Neuronal stem cell (in vitro differentiated cells): ENCODE measurements at regions not wholly inside any gene's neighbourhood (a gene's known extent, or its start where the extent isn't known, plus 50 kb on each side); places are given as distances from the start of the nearest gene placed in this dataset.
A peak's percentile ranks its signal among the peaks of the same experiment; 100 is the strongest.

ENCODE experiments used
- DNase-seq: peaks from one replicate; pipeline ENCODE4 v3.0.0-alpha.2; 2013; ENCODE audit warnings: low spot score
- H2AFZ ChIP-seq: one replicate; pipeline ENCODE4 v1.6.1; 2013; ENCODE audit warnings: mild to moderate bottlenecking, low read length, inconsistent platforms
- H2AK5ac ChIP-seq: 2 replicates; pipeline ENCODE4 v1.6.1; 2013; ENCODE audit warnings: low read depth, mild to moderate bottlenecking, inconsistent platforms, low read length, moderate library complexity, mixed read lengths
- H2BK120ac ChIP-seq: 2 replicates; pipeline ENCODE4 v1.6.1; 2013; ENCODE audit warnings: low read depth, mild to moderate bottlenecking, inconsistent platforms, low read length, moderate library complexity, mixed read lengths
- H2BK12ac ChIP-seq: one replicate; pipeline ENCODE4 v1.6.1; 2013; ENCODE audit warnings: low read length, inconsistent platforms
- H2BK15ac ChIP-seq: 2 replicates; pipeline ENCODE4 v1.6.1; 2013; ENCODE audit warnings: mild to moderate bottlenecking, low read length, inconsistent platforms, mixed read lengths
- H2BK5ac ChIP-seq: one replicate; pipeline ENCODE4 v1.6.1; 2013; ENCODE audit warnings: inconsistent platforms, mild to moderate bottlenecking, low read length, moderate library complexity
- H3K14ac ChIP-seq: one replicate; pipeline ENCODE4 v1.6.1; 2013; ENCODE audit warnings: low read length, inconsistent platforms
- H3K18ac ChIP-seq: 2 replicates; pipeline ENCODE4 v1.6.1; 2013; ENCODE audit warnings: low read length, inconsistent platforms
- H3K23ac ChIP-seq: 2 replicates; pipeline ENCODE4 v1.6.1; 2013; ENCODE audit warnings: low read depth, mild to moderate bottlenecking, mixed read lengths, low read length, inconsistent platforms; ENCODE audit not compliant: poor library complexity
- H3K27ac ChIP-seq: replicated peaks from 3 replicates; pipeline ENCODE4 v1.5.1; 2013; ENCODE audit warnings: low read length, inconsistent platforms
- H3K27me3 ChIP-seq, 3 experiments: 2 replicates each; pipeline ENCODE4 v1.6.1; 2013; ENCODE audit warnings: low read length in 3 of 3, mild to moderate bottlenecking in 2 of 3, inconsistent platforms in 1 of 3, low read depth in 1 of 3, mixed read lengths in 1 of 3, moderate library complexity in 1 of 3; ENCODE audit not compliant: control insufficient read depth in 3 of 3, insufficient read depth in 3 of 3
- H3K36me3 ChIP-seq, 2 donors: replicated peaks in 1 of 2; 2 replicates each; pipeline ENCODE4 v1.6.1; 2013; ENCODE audit warnings: low read length in 2 of 2; ENCODE audit not compliant: control insufficient read depth in 2 of 2, insufficient read depth in 2 of 2
- H3K4ac ChIP-seq: 2 replicates; pipeline ENCODE4 v1.6.1; 2013; ENCODE audit warnings: inconsistent platforms, mild to moderate bottlenecking, low read length, moderate library complexity
- H3K4me1 ChIP-seq, 2 donors: 1 replicate in 1 of 2; 2 replicates in 1 of 2; pipeline ENCODE4 v1.6.1; 2013; ENCODE audit warnings: low read length in 2 of 2, low read depth in 1 of 2; ENCODE audit not compliant: control insufficient read depth in 2 of 2, insufficient read depth in 1 of 2
- H3K4me2 ChIP-seq: one replicate; pipeline ENCODE4 v1.6.1; 2013; ENCODE audit warnings: mild to moderate bottlenecking, low read length, inconsistent platforms; ENCODE audit not compliant: insufficient read depth, poor library complexity, severe bottlenecking
- H3K4me3 ChIP-seq, 2 donors: 2 replicates each; pipeline ENCODE4 v1.5.1; 2013; ENCODE audit warnings: low read length in 2 of 2, mild to moderate bottlenecking in 2 of 2, inconsistent platforms in 1 of 2, moderate library complexity in 1 of 2
- H3K79me1 ChIP-seq: one replicate; pipeline ENCODE4 v1.6.1; 2013; ENCODE audit warnings: low read depth, mild to moderate bottlenecking, inconsistent platforms, low read length, moderate library complexity
- H3K9ac ChIP-seq: one replicate; pipeline ENCODE4 v1.6.1; 2013; ENCODE audit warnings: mild to moderate bottlenecking, low read depth, low read length, inconsistent platforms; ENCODE audit not compliant: poor library complexity
- H3K9me3 ChIP-seq, 2 donors: replicated peaks in 1 of 2; 2 replicates each; pipeline versions ENCODE3 to v1.6.1; 2013; ENCODE audit warnings: low read length in 2 of 2, mild to moderate bottlenecking in 2 of 2, inconsistent platforms in 1 of 2, low read depth in 1 of 2, mixed read lengths in 1 of 2, moderate library complexity in 1 of 2; ENCODE audit not compliant: control insufficient read depth in 2 of 2, insufficient read depth in 1 of 2
- H4K8ac ChIP-seq: one replicate; pipeline ENCODE4 v1.6.1; 2013; ENCODE audit warnings: low read depth, mild to moderate bottlenecking, inconsistent platforms, low read length, moderate library complexity
- H4K91ac ChIP-seq: one replicate; pipeline ENCODE4 v1.6.1; 2013; ENCODE audit warnings: low read length, low read depth, mild to moderate bottlenecking, inconsistent platforms; ENCODE audit not compliant: poor library complexity
- WGBS, 2 donors: extraction: QIAGEN DNeasy Blood & Tissue Kit; methylation state at CpG; one replicate each; pipeline ENCODE4 v1.1.7; 2013; ENCODE audit warnings: missing lambda C conversion rate in 2 of 2, mixed read lengths in 1 of 2; ENCODE audit not compliant: insufficient read length in 2 of 2, insufficient replicate concordance in 1 of 2; ENCODE audit errors: extremely low coverage in 2 of 2; 5-methylcytosine and 5-hydroxymethylcytosine counted together

DNA sequence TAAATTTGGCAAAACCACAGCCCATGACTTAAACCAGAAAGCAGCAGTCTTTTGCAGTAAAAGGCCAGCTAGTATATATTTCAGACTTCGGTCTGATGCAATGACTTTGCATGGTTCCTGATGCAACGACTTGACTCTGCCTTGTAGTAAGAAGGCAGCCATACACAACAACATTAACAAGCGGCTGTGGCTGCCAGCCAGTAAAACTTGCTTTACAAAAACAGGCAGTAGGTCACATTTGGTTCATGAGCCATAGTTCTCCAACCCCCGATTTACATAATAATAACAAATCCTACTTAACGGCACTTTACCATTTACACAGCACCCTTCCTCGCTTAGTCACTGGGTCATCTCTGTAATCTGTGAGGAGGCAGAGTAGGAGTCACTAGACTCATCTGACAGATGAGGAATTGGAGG lies 410.3 kb downstream of the LRATD1 start:
- H2BK15ac ChIP-seq, result no peak overlapping the region
- no peak overlapping the region for H2AK5ac ChIP-seq
- H2AFZ ChIP-seq, result no peak overlapping the region
- no peak overlapping the region for H3K4me3 ChIP-seq
- H3K9ac ChIP-seq, result no peak overlapping the region
- H4K91ac ChIP-seq, result no peak overlapping the region
- peaks cover 6% of the 10 kb centered on the region in 2 donors for H3K4me1 ChIP-seq
- H3K36me3 ChIP-seq, result no peaks in the 10 kb centered on the region
- no peaks in the 10 kb centered on the region for H3K79me1 ChIP-seq
- H3K4ac ChIP-seq, result no peak overlapping the region
- WGBS, 2 donors, result no CpG with 5 or more reads among the region's 6 CpGs
- H2BK5ac ChIP-seq, result no peak overlapping the region
- no peak overlapping the region for H3K18ac ChIP-seq
- no peak overlapping the region for H2BK120ac ChIP-seq
- H3K14ac ChIP-seq, result no peak overlapping the region
- DNase-seq, result no peak
- H3K9me3 ChIP-seq, result no peaks in the 10 kb centered on the region
- no peak overlapping the region for H3K4me2 ChIP-seq
- no peak overlapping the region for H3K27ac ChIP-seq
- no peak overlapping the region for H2BK12ac ChIP-seq
- H3K27me3 ChIP-seq, result no peaks in the 10 kb centered on the region
- no peak overlapping the region for H4K8ac ChIP-seq
- no peak overlapping the region for H3K23ac ChIP-seq

DNA sequence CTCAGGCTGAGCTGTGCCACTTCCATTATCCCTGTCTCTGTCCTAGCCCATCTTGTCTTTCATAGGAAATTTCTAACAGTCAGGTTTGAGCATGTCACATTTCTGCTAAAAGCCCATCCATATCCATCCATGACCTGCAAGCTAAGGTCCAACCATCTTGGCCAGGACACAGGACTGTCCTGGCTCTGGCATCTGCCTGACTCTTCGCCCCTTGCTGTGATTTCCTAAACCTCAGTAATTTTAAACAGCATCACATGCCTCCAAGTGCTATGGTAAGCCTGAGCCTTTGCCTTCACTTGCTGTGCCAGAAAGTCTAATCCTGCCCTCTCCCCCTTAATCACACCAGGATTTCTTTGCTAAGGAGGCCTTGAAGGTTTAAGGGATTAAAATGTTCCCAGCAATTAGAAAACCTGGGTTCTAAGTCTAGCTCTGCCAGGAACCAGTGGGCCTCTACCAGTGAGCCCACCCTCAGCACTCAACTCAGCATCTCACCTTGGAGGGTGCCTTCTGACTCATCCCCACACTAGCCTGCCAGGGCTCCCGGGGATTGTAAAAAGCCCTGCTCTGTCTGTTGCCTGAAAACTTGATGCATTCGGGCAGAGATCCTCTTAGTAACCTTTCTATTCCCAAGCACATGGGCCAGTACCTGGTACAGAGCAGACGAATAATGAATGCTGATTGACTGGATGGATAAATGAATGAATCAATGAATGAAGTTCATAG lies 411.0 kb downstream of the LRATD1 start:
- no CpG with 5 or more reads among the region's 4 CpGs for WGBS, 2 donors
- Histone ChIP-seq H2BK120ac (no peak overlapping the region), H3K79me1 (no peaks in the 10 kb centered on the region), H2BK15ac (no peak overlapping the region), H2AK5ac (no peak overlapping the region), H2BK5ac (no peak overlapping the region), H4K91ac (no peak overlapping the region), H3K27ac (no peak overlapping the region), H3K14ac (no peak overlapping the region), H3K4me1 (peaks cover 6% of the 10 kb centered on the region in 2 donors), H4K8ac (no peak overlapping the region), H2BK12ac (no peak overlapping the region), H3K9ac (no peak overlapping the region), H2AFZ (no peak overlapping the region), H3K23ac (no peak overlapping the region), H3K4ac (no peak overlapping the region), H3K9me3 (no peaks in the 10 kb centered on the region), H3K4me3 (no peak overlapping the region), H3K18ac (no peak overlapping the region), H3K4me2 (no peak overlapping the region), H3K27me3 (no peaks in the 10 kb centered on the region), H3K36me3 (no peaks in the 10 kb centered on the region)
- no peak for DNase-seq

DNA sequence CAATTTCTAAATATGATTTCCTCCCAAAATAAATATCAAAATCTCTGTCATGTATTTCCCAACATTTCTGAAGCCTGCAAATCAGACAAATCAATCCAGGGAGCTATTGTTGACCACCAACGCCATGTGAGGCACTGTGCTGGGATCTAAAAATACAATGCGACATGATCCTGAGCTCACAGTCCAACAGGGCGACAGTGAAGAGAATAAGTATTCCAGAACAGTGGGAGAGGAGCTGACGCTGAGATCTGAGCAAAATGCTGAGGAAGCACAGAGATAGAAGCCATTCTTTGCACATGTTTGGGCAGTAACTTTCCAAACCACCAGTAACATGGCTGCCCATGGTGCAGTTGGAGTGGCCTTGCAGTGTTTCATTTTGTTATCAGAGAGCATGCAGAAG lies 412.5 kb downstream of the LRATD1 start:
- Histone ChIP-seq H3K4ac (no peak overlapping the region), H3K14ac (no peak overlapping the region), H2AFZ (peak overlapping the region; percentile 33), H3K9me3 (no peaks in the 10 kb centered on the region), H3K18ac (no peak overlapping the region), H2BK5ac (no peak overlapping the region), H3K23ac (no peak overlapping the region), H2BK15ac (no peak overlapping the region), H2BK12ac (no peak overlapping the region), H3K4me1 (peaks cover 6% of the 10 kb centered on the region in 2 donors), H3K9ac (no peak overlapping the region), H3K36me3 (no peaks in the 10 kb centered on the region), H4K8ac (no peak overlapping the region), H4K91ac (no peak overlapping the region), H3K27me3 (no peaks in the 10 kb centered on the region), H3K4me2 (no peak overlapping the region), H2BK120ac (no peak overlapping the region), H3K27ac (no peak overlapping the region), H3K4me3 (no peak overlapping the region), H2AK5ac (no peak overlapping the region), H3K79me1 (no peaks in the 10 kb centered on the region)
- DNase-seq, result no peak
- no CpG with 5 or more reads among the region's 4 CpGs for WGBS, 2 donors

DNA sequence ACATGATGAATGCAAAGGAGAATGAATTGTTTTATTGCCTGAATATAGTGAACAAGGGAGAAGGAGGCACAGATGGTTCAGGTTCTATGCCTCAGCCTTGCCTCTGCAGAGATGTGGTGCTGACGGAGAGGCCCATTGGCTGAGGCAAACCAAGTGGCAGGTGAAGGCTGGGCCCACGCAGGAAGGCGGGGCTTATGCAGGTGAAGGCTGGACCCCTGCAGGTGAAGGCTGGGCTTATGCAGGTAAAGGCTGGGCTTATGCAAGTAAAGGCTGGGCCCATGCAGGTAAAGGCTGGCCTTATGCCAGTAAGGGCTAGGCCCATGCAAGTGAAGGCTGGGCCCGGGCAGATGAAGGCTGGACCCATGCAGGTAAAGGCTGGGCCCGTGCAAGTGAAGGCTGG lies 414.7 kb downstream of the LRATD1 start:
- no CpG with 5 or more reads among the region's 5 CpGs for WGBS, 2 donors
- no peaks in the 10 kb centered on the region for H3K27me3 ChIP-seq
- H2BK5ac ChIP-seq, result peak overlapping the region; percentile 67
- no peak overlapping the region for H3K4me3 ChIP-seq
- H2AK5ac ChIP-seq, result no peak overlapping the region
- no peaks in the 10 kb centered on the region for H3K79me1 ChIP-seq
- peak overlapping the region; percentile 14 for H3K23ac ChIP-seq
- DNase-seq, result no peak
- no peak overlapping the region for H3K4ac ChIP-seq
- H3K9me3 ChIP-seq, result no peaks in the 10 kb centered on the region
- no peaks in the 10 kb centered on the region for H3K36me3 ChIP-seq
- no peak overlapping the region for H3K14ac ChIP-seq
- H3K4me2 ChIP-seq, result no peak overlapping the region
- no peak overlapping the region for H2BK12ac ChIP-seq
- no peak overlapping the region for H2BK15ac ChIP-seq
- H3K27ac ChIP-seq, result no peak overlapping the region
- H3K9ac ChIP-seq, result no peak overlapping the region
- H2BK120ac ChIP-seq, result no peak overlapping the region
- no peak overlapping the region for H4K8ac ChIP-seq
- H2AFZ ChIP-seq, result no peak overlapping the region
- H3K4me1 ChIP-seq, result peaks cover 6 to 8% of the 10 kb centered on the region in 2 donors
- H4K91ac ChIP-seq, result peak overlapping the region; percentile 67
- H3K18ac ChIP-seq, result peak overlapping the region; percentile 41
